GM12878 (cell line): ENCODE measurements at regions not wholly inside any gene's neighbourhood (a gene's known extent, or its start where the extent isn't known, plus 50 kb on each side); places are given as distances from the start of the nearest gene placed in this dataset.

Experiments
- CHD4 ChIP-seq: fragments of 200-600 bp; sonication (generic); IDR thresholded peaks from 2 replicates; pipeline ENCODE4 v1.6.1; 2016; ENCODE audit warnings: mild to moderate bottlenecking
- HCFC1 ChIP-seq: fragments of 150-350 bp; IDR thresholded peaks from 2 replicates; pipeline ENCODE4 v1.6.1; 2014; ENCODE audit warnings: low read length
- JUND ChIP-seq: IDR thresholded peaks from 2 replicates; pipeline ENCODE4 v1.6.1; 2012; ENCODE audit warnings: low read depth, mild to moderate bottlenecking, low read length, improper control_type of control experiment, moderate library complexity
- MTA3 ChIP-seq: IDR thresholded peaks from 2 replicates; pipeline ENCODE4 v1.6.1; 2012; ENCODE audit warnings: low read length, inconsistent platforms, borderline replicate concordance
- MXI1 ChIP-seq: fragments of 150-350 bp; IDR thresholded peaks from 2 replicates; pipeline ENCODE4 v1.6.1; 2011; ENCODE audit warnings: low read depth, mild to moderate bottlenecking, inconsistent platforms, low read length, improper control_type of control experiment
- ZBTB11 ChIP-seq: fragments of 450-650 bp; formaldehyde crosslinking; IDR thresholded peaks from 2 replicates; pipeline ENCODE4 v1.5.0; 2022; ENCODE audit warnings: mild to moderate bottlenecking, missing genetic modification characterization
- TF ChIP-seq, protein P1 (sequence below): IDR thresholded peaks from 2 replicates; pipeline ENCODE4 v1.6.1; 2011; ENCODE audit warnings: low read depth, mild to moderate bottlenecking, low read length, moderate library complexity, borderline replicate concordance; ENCODE audit errors: extremely low read depth

- no peak for TF ChIP-seq CHD4
- no peak for TF ChIP-seq MTA3
- no peak for TF ChIP-seq MXI1
- TF ChIP-seq, protein P1, sequence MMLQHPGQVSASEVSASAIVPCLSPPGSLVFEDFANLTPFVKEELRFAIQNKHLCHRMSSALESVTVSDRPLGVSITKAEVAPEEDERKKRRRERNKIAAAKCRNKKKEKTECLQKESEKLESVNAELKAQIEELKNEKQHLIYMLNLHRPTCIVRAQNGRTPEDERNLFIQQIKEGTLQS, result no peak
- no peak for TF ChIP-seq HCFC1
- TF ChIP-seq ZBTB11 (CRISPR knock-in tag), result no peak
- TF ChIP-seq JUND, result no peak
Measured at GRCh38 chr2:107338059-107338458, 452.1 kb upstream of the ST6GAL2 start.
